Neuronal stem cell (in vitro differentiated cells): ENCODE measurements at regions not wholly inside any gene's neighbourhood (a gene's known extent, or its start where the extent isn't known, plus 50 kb on each side); places are given as distances from the start of the nearest gene placed in this dataset.

Experiments used
- DNase-seq: peaks from one replicate; pipeline ENCODE4 v3.0.0-alpha.2; 2013; ENCODE audit warnings: low spot score
- H2AFZ ChIP-seq: one replicate; pipeline ENCODE4 v1.6.1; 2013; ENCODE audit warnings: mild to moderate bottlenecking, low read length, inconsistent platforms
- H2AK5ac ChIP-seq: 2 replicates; pipeline ENCODE4 v1.6.1; 2013; ENCODE audit warnings: low read depth, mild to moderate bottlenecking, inconsistent platforms, low read length, moderate library complexity, mixed read lengths
- H2BK120ac ChIP-seq: 2 replicates; pipeline ENCODE4 v1.6.1; 2013; ENCODE audit warnings: low read depth, mild to moderate bottlenecking, inconsistent platforms, low read length, moderate library complexity, mixed read lengths
- H2BK12ac ChIP-seq: one replicate; pipeline ENCODE4 v1.6.1; 2013; ENCODE audit warnings: low read length, inconsistent platforms
- H2BK15ac ChIP-seq: 2 replicates; pipeline ENCODE4 v1.6.1; 2013; ENCODE audit warnings: mild to moderate bottlenecking, low read length, inconsistent platforms, mixed read lengths
- H2BK5ac ChIP-seq: one replicate; pipeline ENCODE4 v1.6.1; 2013; ENCODE audit warnings: inconsistent platforms, mild to moderate bottlenecking, low read length, moderate library complexity
- H3K14ac ChIP-seq: one replicate; pipeline ENCODE4 v1.6.1; 2013; ENCODE audit warnings: low read length, inconsistent platforms
- H3K18ac ChIP-seq: 2 replicates; pipeline ENCODE4 v1.6.1; 2013; ENCODE audit warnings: low read length, inconsistent platforms
- H3K23ac ChIP-seq: 2 replicates; pipeline ENCODE4 v1.6.1; 2013; ENCODE audit warnings: low read depth, mild to moderate bottlenecking, mixed read lengths, low read length, inconsistent platforms; ENCODE audit not compliant: poor library complexity
- H3K27ac ChIP-seq: replicated peaks from 3 replicates; pipeline ENCODE4 v1.5.1; 2013; ENCODE audit warnings: low read length, inconsistent platforms
- H3K27me3 ChIP-seq, 3 experiments: 2 replicates each; pipeline ENCODE4 v1.6.1; 2013; ENCODE audit warnings: low read length in 3 of 3, mild to moderate bottlenecking in 2 of 3, inconsistent platforms in 1 of 3, low read depth in 1 of 3, mixed read lengths in 1 of 3, moderate library complexity in 1 of 3; ENCODE audit not compliant: control insufficient read depth in 3 of 3, insufficient read depth in 3 of 3
- H3K36me3 ChIP-seq, 2 donors: replicated peaks in 1 of 2; 2 replicates each; pipeline ENCODE4 v1.6.1; 2013; ENCODE audit warnings: low read length in 2 of 2; ENCODE audit not compliant: control insufficient read depth in 2 of 2, insufficient read depth in 2 of 2
- H3K4ac ChIP-seq: 2 replicates; pipeline ENCODE4 v1.6.1; 2013; ENCODE audit warnings: inconsistent platforms, mild to moderate bottlenecking, low read length, moderate library complexity
- H3K4me1 ChIP-seq, 2 donors: 1 replicate in 1 of 2; 2 replicates in 1 of 2; pipeline ENCODE4 v1.6.1; 2013; ENCODE audit warnings: low read length in 2 of 2, low read depth in 1 of 2; ENCODE audit not compliant: control insufficient read depth in 2 of 2, insufficient read depth in 1 of 2
- H3K4me2 ChIP-seq: one replicate; pipeline ENCODE4 v1.6.1; 2013; ENCODE audit warnings: mild to moderate bottlenecking, low read length, inconsistent platforms; ENCODE audit not compliant: insufficient read depth, poor library complexity, severe bottlenecking
- H3K4me3 ChIP-seq, 2 donors: 2 replicates each; pipeline ENCODE4 v1.5.1; 2013; ENCODE audit warnings: low read length in 2 of 2, mild to moderate bottlenecking in 2 of 2, inconsistent platforms in 1 of 2, moderate library complexity in 1 of 2
- H3K79me1 ChIP-seq: one replicate; pipeline ENCODE4 v1.6.1; 2013; ENCODE audit warnings: low read depth, mild to moderate bottlenecking, inconsistent platforms, low read length, moderate library complexity
- H3K9ac ChIP-seq: one replicate; pipeline ENCODE4 v1.6.1; 2013; ENCODE audit warnings: mild to moderate bottlenecking, low read depth, low read length, inconsistent platforms; ENCODE audit not compliant: poor library complexity
- H3K9me3 ChIP-seq, 2 donors: replicated peaks in 1 of 2; 2 replicates each; pipeline versions ENCODE3 to v1.6.1; 2013; ENCODE audit warnings: low read length in 2 of 2, mild to moderate bottlenecking in 2 of 2, inconsistent platforms in 1 of 2, low read depth in 1 of 2, mixed read lengths in 1 of 2, moderate library complexity in 1 of 2; ENCODE audit not compliant: control insufficient read depth in 2 of 2, insufficient read depth in 1 of 2
- H4K8ac ChIP-seq: one replicate; pipeline ENCODE4 v1.6.1; 2013; ENCODE audit warnings: low read depth, mild to moderate bottlenecking, inconsistent platforms, low read length, moderate library complexity
- H4K91ac ChIP-seq: one replicate; pipeline ENCODE4 v1.6.1; 2013; ENCODE audit warnings: low read length, low read depth, mild to moderate bottlenecking, inconsistent platforms; ENCODE audit not compliant: poor library complexity
- WGBS, 2 donors: extraction: QIAGEN DNeasy Blood & Tissue Kit; methylation state at CpG; one replicate each; pipeline ENCODE4 v1.1.7; 2013; ENCODE audit warnings: missing lambda C conversion rate in 2 of 2, mixed read lengths in 1 of 2; ENCODE audit not compliant: insufficient read length in 2 of 2, insufficient replicate concordance in 1 of 2; ENCODE audit errors: extremely low coverage in 2 of 2; 5-methylcytosine and 5-hydroxymethylcytosine counted together

DNA sequence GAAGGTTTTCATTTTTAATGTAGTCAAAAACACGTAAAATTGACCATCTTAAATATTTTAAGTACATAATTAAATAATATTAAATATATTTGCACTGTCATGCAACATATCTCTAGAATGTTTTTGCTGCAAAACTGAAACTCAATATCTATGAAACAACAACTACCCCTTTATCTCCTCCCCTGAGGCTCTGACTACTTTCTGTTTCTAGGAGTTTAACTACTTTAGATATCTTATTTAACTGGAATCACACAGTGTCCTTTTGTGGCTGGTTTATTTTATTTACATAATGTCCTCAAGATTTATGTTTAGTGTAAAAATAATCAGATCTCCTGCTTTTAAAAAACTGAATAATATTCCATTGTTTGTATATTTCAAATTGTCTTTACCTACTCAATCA lies 2003.9 kb downstream of the TP53TG3F start:
- no peak overlapping the region for H2BK12ac ChIP-seq
- H3K23ac ChIP-seq: no peak overlapping the region
- no peak overlapping the region for H3K9ac ChIP-seq
- H2BK120ac ChIP-seq: no peak overlapping the region
- H3K14ac ChIP-seq: no peak overlapping the region
- H3K4ac ChIP-seq: no peak overlapping the region
- no CpG with 5 or more reads among the region's 1 CpG for WGBS, 2 donors
- H4K91ac ChIP-seq: no peak overlapping the region
- no peaks in the 10 kb centered on the region for H3K27me3 ChIP-seq
- H2BK5ac ChIP-seq: no peak overlapping the region
- H2AK5ac ChIP-seq: no peak overlapping the region
- DNase-seq: no peak
- H3K9me3 ChIP-seq: peaks cover 0 to 14% of the 10 kb centered on the region in 2 donors
- H3K79me1 ChIP-seq: no peaks in the 10 kb centered on the region
- H3K4me2 ChIP-seq: no peak overlapping the region
- no peaks in the 10 kb centered on the region for H3K36me3 ChIP-seq
- no peak overlapping the region for H2AFZ ChIP-seq
- no peak overlapping the region for H3K4me3 ChIP-seq
- H2BK15ac ChIP-seq: no peak overlapping the region
- H4K8ac ChIP-seq: no peak overlapping the region
- no peak overlapping the region for H3K18ac ChIP-seq
- H3K4me1 ChIP-seq: no peaks in the 10 kb centered on the region
- no peak overlapping the region for H3K27ac ChIP-seq

DNA sequence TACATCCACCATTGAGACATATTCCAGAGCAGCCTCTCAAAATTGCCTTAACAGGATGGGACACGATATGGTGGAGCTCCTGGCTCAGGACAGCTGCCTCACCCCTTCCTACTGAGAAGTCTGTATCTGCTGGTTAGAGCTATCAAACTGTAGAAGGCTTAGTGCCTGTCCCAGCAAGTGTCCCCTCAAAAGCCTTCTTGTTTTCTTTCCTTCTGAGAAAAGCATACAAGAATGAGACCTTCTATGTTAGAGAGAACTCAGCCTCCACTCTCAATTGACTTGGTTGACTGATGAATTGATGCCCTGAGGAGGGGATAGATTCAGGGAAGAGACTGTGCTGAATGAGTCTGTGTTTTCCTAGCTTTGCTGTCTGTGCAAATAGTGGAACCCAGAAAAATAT lies 2020.9 kb downstream of the TP53TG3F start:
- H3K23ac ChIP-seq: no peak overlapping the region
- no peak overlapping the region for H4K91ac ChIP-seq
- no CpG with 5 or more reads among the region's 1 CpG for WGBS, 2 donors
- no peak for DNase-seq
- no peak overlapping the region for H3K14ac ChIP-seq
- H3K27ac ChIP-seq: no peak overlapping the region
- no peak overlapping the region for H3K4me3 ChIP-seq
- H3K4ac ChIP-seq: no peak overlapping the region
- peaks cover 0 to 14% of the 10 kb centered on the region in 2 donors for H3K9me3 ChIP-seq
- H3K9ac ChIP-seq: no peak overlapping the region
- no peak overlapping the region for H4K8ac ChIP-seq
- H2AFZ ChIP-seq: no peak overlapping the region
- H3K4me2 ChIP-seq: no peak overlapping the region
- no peak overlapping the region for H2BK12ac ChIP-seq
- no peaks in the 10 kb centered on the region for H3K4me1 ChIP-seq
- H3K18ac ChIP-seq: no peak overlapping the region
- H3K36me3 ChIP-seq: no peaks in the 10 kb centered on the region
- no peak overlapping the region for H2BK120ac ChIP-seq
- H3K27me3 ChIP-seq: no peaks in the 10 kb centered on the region
- no peak overlapping the region for H2AK5ac ChIP-seq
- H2BK15ac ChIP-seq: no peak overlapping the region
- H2BK5ac ChIP-seq: no peak overlapping the region
- H3K79me1 ChIP-seq: no peaks in the 10 kb centered on the region

DNA sequence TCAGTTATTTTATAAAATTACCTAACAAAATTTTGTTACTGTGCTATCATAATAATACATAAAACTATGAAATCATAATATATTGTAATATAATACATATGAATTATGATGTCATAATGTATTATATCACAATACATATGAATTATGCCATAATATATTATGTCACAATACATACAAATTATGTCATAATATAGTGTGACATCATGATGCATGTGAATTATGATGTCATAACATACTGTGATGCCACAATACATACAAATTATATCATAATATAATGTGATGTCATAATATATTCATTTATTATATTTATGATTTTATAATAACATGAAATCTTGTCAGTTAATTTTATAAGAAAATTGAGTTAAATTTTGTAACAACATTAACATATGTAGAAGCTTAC lies 2021.6 kb downstream of the TP53TG3F start:
- peaks cover 0 to 16% of the 10 kb centered on the region in 2 donors for H3K9me3 ChIP-seq

DNA sequence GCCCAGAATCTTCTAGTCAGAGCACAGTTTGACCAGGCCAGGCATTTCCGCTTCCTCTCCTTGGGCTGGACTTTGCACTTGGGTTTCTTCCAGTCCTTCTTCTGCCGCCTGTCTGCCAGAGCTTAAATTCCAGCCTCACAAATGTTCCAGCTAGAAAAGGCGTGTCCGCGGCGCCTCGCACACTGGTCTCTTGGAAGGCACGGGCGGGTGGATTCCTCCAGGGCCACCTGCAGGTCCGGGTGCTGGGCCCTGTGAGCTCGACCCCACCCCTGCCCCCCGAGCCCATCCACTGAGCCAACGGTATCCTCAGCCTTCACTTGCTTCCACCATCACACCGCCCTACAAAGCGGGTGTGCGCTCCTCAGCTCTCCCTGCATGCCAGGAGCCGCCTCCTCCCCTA lies 2026.5 kb downstream of the TP53TG3F start:
- Histone ChIP-seq H3K27ac (no peak overlapping the region), H2BK12ac (no peak overlapping the region), H3K36me3 (no peaks in the 10 kb centered on the region), H3K9me3 (peaks cover 0 to 11% of the 10 kb centered on the region in 2 donors), H3K4ac (no peak overlapping the region), H2AFZ (no peak overlapping the region), H3K79me1 (peaks cover 1% of the 10 kb centered on the region), H3K27me3 (no peaks in the 10 kb centered on the region), H3K4me2 (no peak overlapping the region), H2BK5ac (no peak overlapping the region), H3K18ac (no peak overlapping the region), H3K14ac (no peak overlapping the region), H4K91ac (no peak overlapping the region), H2BK120ac (no peak overlapping the region), H3K9ac (no peak overlapping the region), H2BK15ac (no peak overlapping the region), H3K23ac (no peak overlapping the region), H3K4me3 (peak overlapping the region in 1 of 2 donors; percentile 4), H3K4me1 (no peaks in the 10 kb centered on the region), H4K8ac (no peak overlapping the region), H2AK5ac (no peak overlapping the region)
- no peak for DNase-seq
- no CpG with 5 or more reads among the region's 17 CpGs for WGBS, 2 donors

More for the DNA sequence above, 2021.6 kb downstream of the TP53TG3F start:
- H2BK12ac ChIP-seq: no peak overlapping the region
- H3K14ac ChIP-seq: no peak overlapping the region
- H3K4me1 ChIP-seq: no peaks in the 10 kb centered on the region
- no peak overlapping the region for H4K8ac ChIP-seq
- H3K79me1 ChIP-seq: peaks cover 1% of the 10 kb centered on the region
- no peak overlapping the region for H2BK120ac ChIP-seq
- H2AK5ac ChIP-seq: no peak overlapping the region
- H3K4ac ChIP-seq: no peak overlapping the region
- no peak overlapping the region for H3K27ac ChIP-seq
- H3K9ac ChIP-seq: no peak overlapping the region
- no peak overlapping the region for H3K4me2 ChIP-seq
- no peak overlapping the region for H2BK15ac ChIP-seq
- H3K23ac ChIP-seq: no peak overlapping the region
- H3K18ac ChIP-seq: no peak overlapping the region
- H3K36me3 ChIP-seq: no peaks in the 10 kb centered on the region
- DNase-seq: no peak
- no peaks in the 10 kb centered on the region for H3K27me3 ChIP-seq
- no peak overlapping the region for H2BK5ac ChIP-seq
- H4K91ac ChIP-seq: no peak overlapping the region
- H3K4me3 ChIP-seq: no peak overlapping the region
- H2AFZ ChIP-seq: no peak overlapping the region
